H1 (cell line): ENCODE measurements at regions not wholly inside any gene's neighbourhood (a gene's known extent, or its start where the extent isn't known, plus 50 kb on each side); places are given as distances from the start of the nearest gene placed in this dataset.

Experiments
- BACH1 ChIP-seq: IDR thresholded peaks from 2 replicates; pipeline ENCODE4 v1.6.1; 2012; ENCODE audit warnings: low read length, improper control_type of control experiment
- CTBP2 ChIP-seq: IDR thresholded peaks from 2 replicates; pipeline ENCODE4 v1.7.0; 2011; ENCODE audit warnings: borderline replicate concordance, mild to moderate bottlenecking, moderate library complexity, mixed read lengths, low read length; ENCODE audit not compliant: insufficient read depth, insufficient read length
- FOSL1 ChIP-seq: IDR thresholded peaks from 2 replicates; pipeline ENCODE4 v1.6.1; 2011; ENCODE audit warnings: mild to moderate bottlenecking, low read depth, low read length, moderate library complexity; ENCODE audit not compliant: insufficient read depth
- KDM5A ChIP-seq: fragments of 200-600 bp; IDR thresholded peaks from 2 replicates; pipeline ENCODE4 v1.7.1; 2012; ENCODE audit warnings: mild to moderate bottlenecking, low read length, inconsistent platforms, mixed read lengths
- RAD21 ChIP-seq, 2 experiments: IDR thresholded peaks in 1 of 2; conservative IDR thresholded peaks in 1 of 2; 2 replicates each; pipeline ENCODE4 v1.6.1; 2011; ENCODE audit warnings: low read depth in 2 of 2, low read length in 2 of 2, improper control_type of control experiment in 1 of 2, inconsistent platforms in 1 of 2, mild to moderate bottlenecking in 1 of 2, moderate library complexity in 1 of 2
- SP1 ChIP-seq: IDR thresholded peaks from 2 replicates; pipeline ENCODE4 v1.6.1; 2011; ENCODE audit warnings: low read depth, low read length
- SRF ChIP-seq: IDR thresholded peaks from 2 replicates; pipeline ENCODE4 v1.6.1; 2011; ENCODE audit warnings: mild to moderate bottlenecking, low read depth, low read length, moderate library complexity
- TCF12 ChIP-seq: IDR thresholded peaks from 2 replicates; pipeline ENCODE4 v1.6.1; 2011; ENCODE audit warnings: low read depth, mild to moderate bottlenecking, low read length

DNA sequence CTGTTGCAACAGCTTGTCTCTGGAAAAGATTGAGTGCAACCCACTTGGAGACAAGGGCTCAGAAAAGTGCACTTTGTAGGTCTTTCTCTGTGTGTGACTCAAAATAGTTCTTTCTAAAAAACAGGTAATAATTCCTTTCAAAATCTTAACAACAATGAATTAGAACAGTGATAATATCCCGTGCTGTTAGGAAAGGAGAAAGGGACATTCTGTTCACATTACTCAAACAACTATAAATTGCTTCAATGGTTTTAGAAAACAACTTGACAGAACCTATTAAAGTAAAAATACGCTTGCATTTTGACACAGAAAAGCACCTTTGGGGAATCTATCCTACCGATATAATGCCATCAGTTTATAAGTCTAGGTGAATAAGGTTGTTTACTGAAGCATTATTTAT is 468.1 kb upstream of the DPP6 start (continued):
- TF ChIP-seq KDM5A (no peak), FOSL1 (no peak), SRF (no peak), SP1 (no peak), TCF12 (no peak), CTBP2 (no peak), RAD21 (IDR thresholded peaks at IDR 0.05 in 1 of 2, conservative IDR thresholded peaks at IDR 0.05 in 1 of 2; ENCODE audit: low read depth in 2 of 2, low read length in 2 of 2) (no peak), BACH1 (no peak)
